Hepatocyte (in vitro differentiated cells): ENCODE measurements at regions not wholly inside any gene's neighbourhood (a gene's known extent, or its start where the extent isn't known, plus 50 kb on each side); places are given as distances from the start of the nearest gene placed in this dataset.

Experiments used
- CTCF ChIP-seq: fragments of 200-600 bp; sonication (generic); IDR thresholded peaks from 2 replicates; pipeline ENCODE4 v1.5.1; 2016; ENCODE audit warnings: antibody characterized with exemption, mild to moderate bottlenecking; ENCODE audit not compliant: poor library complexity
- EZH2 ChIP-seq: fragments of 200-600 bp; sonication (generic); IDR thresholded peaks from 2 replicates; pipeline ENCODE4 v1.6.1; 2016; ENCODE audit warnings: antibody characterized with exemption, mild to moderate bottlenecking, borderline replicate concordance

DNA sequence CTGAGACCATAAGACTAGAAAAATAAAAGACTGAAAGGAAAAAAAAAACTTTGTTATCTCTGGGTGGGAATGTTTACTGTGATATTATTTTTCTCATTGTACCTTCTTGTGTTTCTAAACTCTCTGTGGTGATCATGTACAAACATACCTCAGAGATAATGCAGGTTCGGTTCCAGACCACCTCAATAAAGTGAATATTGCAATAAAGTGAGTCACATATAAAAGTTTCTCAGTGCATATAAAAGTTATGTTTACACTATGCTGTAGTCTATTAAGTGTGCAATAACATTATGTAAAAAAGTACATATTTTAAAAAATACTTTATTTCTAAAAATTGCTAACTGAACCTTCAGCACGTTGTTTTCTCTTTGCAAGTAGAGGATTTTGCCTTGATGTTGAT, 137.5 kb downstream of the CENPF start:
- no peak for TF ChIP-seq CTCF
- no peak for TF ChIP-seq EZH2
